Thymus (tissue), 11 donors: ENCODE measurements at regions not wholly inside any gene's neighbourhood (a gene's known extent, or its start where the extent isn't known, plus 50 kb on each side); places are given as distances from the start of the nearest gene placed in this dataset.
"Not testable (repeated sequence)": the region's sequence is repeated elsewhere in the genome, so short reads cannot be mapped to it uniquely, and the experiment has no call there.

Experiments used
- DNase-seq, 9 donors: peaks; one replicate each; pipeline ENCODE4 v3.0.0-alpha.2; 2013; ENCODE audit warnings: low spot score in 9 of 9, low read depth in 6 of 9, missing footprints in 1 of 9
- H3K27ac ChIP-seq, 2 donors: one replicate each; pipeline ENCODE4 v1.5.1; 2013; ENCODE audit warnings: control low read depth in 1 of 2, low read depth in 1 of 2, low read length in 1 of 2, mild to moderate bottlenecking in 1 of 2, moderate library complexity in 1 of 2
- H3K27me3 ChIP-seq, 2 donors: one replicate each; pipeline ENCODE4 v1.5.1; 2013; ENCODE audit warnings: low read length in 1 of 2; ENCODE audit not compliant: control insufficient read depth in 2 of 2, insufficient read depth in 1 of 2
- H3K36me3 ChIP-seq, 2 donors: one replicate each; pipeline ENCODE4 v1.5.1; 2013; ENCODE audit warnings: low read length in 1 of 2, mild to moderate bottlenecking in 1 of 2, moderate library complexity in 1 of 2; ENCODE audit not compliant: control insufficient read depth in 2 of 2, insufficient read depth in 2 of 2
- H3K4me1 ChIP-seq, 2 donors: one replicate each; pipeline ENCODE4 v1.5.1; 2013; ENCODE audit warnings: low read length in 2 of 2; ENCODE audit not compliant: control insufficient read depth in 2 of 2, insufficient read depth in 2 of 2
- H3K4me3 ChIP-seq, 2 donors: one replicate each; pipeline ENCODE4 v1.5.1; 2013; ENCODE audit warnings: low read length in 2 of 2, control low read depth in 1 of 2, mild to moderate bottlenecking in 1 of 2
- H3K9me3 ChIP-seq, 2 donors: one replicate each; pipeline ENCODE4 v1.5.1; 2013; ENCODE audit warnings: low read length in 1 of 2, mild to moderate bottlenecking in 1 of 2; ENCODE audit not compliant: control insufficient read depth in 2 of 2, insufficient read depth in 1 of 2
- WGBS: extraction: QIAGEN DNeasy Blood & Tissue Kit; methylation state at CpG from one replicate; pipeline ENCODE4 v1.1.7; 2013; 5-methylcytosine and 5-hydroxymethylcytosine counted together
- donor health status: healthy.

- Histone ChIP-seq H3K27me3 (no peaks in the 10 kb centered on the region), H3K27ac (no peak overlapping the region), H3K9me3 (no peaks in the 10 kb centered on the region), H3K36me3 (no peaks in the 10 kb centered on the region), H3K4me3 (no peak overlapping the region), H3K4me1 (no peaks in the 10 kb centered on the region)
- no peak for DNase-seq
Observed at GRCh38 chrY:12212394-12212793, 488.6 kb upstream of the USP9Y start.

GRCh38 chrY:12215564-12216022, 485.4 kb upstream of the USP9Y start:
- DNase-seq = no peak
- no peaks in the 10 kb centered on the region for H3K36me3 ChIP-seq
- no peak overlapping the region for H3K4me3 ChIP-seq
- no peak overlapping the region for H3K27ac ChIP-seq
- H3K4me1 ChIP-seq = no peaks in the 10 kb centered on the region
- H3K9me3 ChIP-seq = no peaks in the 10 kb centered on the region
- H3K27me3 ChIP-seq = no peaks in the 10 kb centered on the region

- no peak for DNase-seq
Observed at GRCh38 chrY:12230921-12231320, 470.1 kb upstream of the USP9Y start.

GRCh38 chrY:12236399-12236798, 464.6 kb upstream of the USP9Y start:
- Histone ChIP-seq H3K9me3 (no peaks in the 10 kb centered on the region), H3K4me3 (no peak overlapping the region), H3K36me3 (no peaks in the 10 kb centered on the region), H3K4me1 (no peaks in the 10 kb centered on the region), H3K27ac (no peak overlapping the region), H3K27me3 (no peaks in the 10 kb centered on the region)
- DNase-seq = no peak
- 96% methylated on average over 4 of the region's 4 CpGs for WGBS

More at GRCh38 chrY:12230921-12231320, 470.1 kb upstream of the USP9Y start:
- H3K27me3 ChIP-seq = no peaks in the 10 kb centered on the region
- 52% methylated on average over 1 of the region's 1 CpG for WGBS
- H3K9me3 ChIP-seq = no peaks in the 10 kb centered on the region
- H3K27ac ChIP-seq = no peak overlapping the region
- H3K36me3 ChIP-seq = no peaks in the 10 kb centered on the region
- no peak overlapping the region for H3K4me3 ChIP-seq
- H3K4me1 ChIP-seq = no peaks in the 10 kb centered on the region

GRCh38 chrY:12240326-12240725, 460.7 kb upstream of the USP9Y start:
- WGBS = 42% methylated on average over 2 of the region's 2 CpGs
- H3K9me3 ChIP-seq, DNase-seq, H3K27ac ChIP-seq, H3K4me1 ChIP-seq, H3K36me3 ChIP-seq, H3K4me3 ChIP-seq, H3K27me3 ChIP-seq: not testable (repeated sequence)

- no peak overlapping the region for H3K4me3 ChIP-seq
- no peak for DNase-seq
- WGBS = 50% methylated on average over 1 of the region's 1 CpG
- no peak overlapping the region for H3K27ac ChIP-seq
- no peaks in the 10 kb centered on the region for H3K36me3 ChIP-seq
- H3K9me3 ChIP-seq = no peaks in the 10 kb centered on the region
- H3K27me3 ChIP-seq = no peaks in the 10 kb centered on the region
- H3K4me1 ChIP-seq = no peaks in the 10 kb centered on the region
Observed at GRCh38 chrY:12244146-12244545, 456.9 kb upstream of the USP9Y start.

GRCh38 chrY:12253756-12254155, 447.3 kb upstream of the USP9Y start:
- Histone ChIP-seq H3K27ac (no peak overlapping the region), H3K4me3 (no peak overlapping the region), H3K36me3 (no peaks in the 10 kb centered on the region), H3K27me3 (no peaks in the 10 kb centered on the region), H3K9me3 (no peaks in the 10 kb centered on the region), H3K4me1 (no peaks in the 10 kb centered on the region)
- WGBS = 87% methylated on average over 11 of the region's 11 CpGs
- no peak for DNase-seq

GRCh38 chrY:12271162-12271561, 429.9 kb upstream of the USP9Y start:
- H3K27ac ChIP-seq = no peak overlapping the region
- WGBS = 80% methylated on average over 4 of the region's 4 CpGs
- no peaks in the 10 kb centered on the region for H3K27me3 ChIP-seq

GRCh38 chrY:12285608-12286007, 415.4 kb upstream of the USP9Y start:
- H3K9me3 ChIP-seq = no peaks in the 10 kb centered on the region
- no peak overlapping the region for H3K4me3 ChIP-seq
- no peaks in the 10 kb centered on the region for H3K4me1 ChIP-seq
- H3K36me3 ChIP-seq = no peaks in the 10 kb centered on the region
- whole genome bisulfite sequencing = 82% methylated on average over 5 of the region's 5 CpGs
- no peak for DNase-seq
- no peak overlapping the region for H3K27ac ChIP-seq
- no peaks in the 10 kb centered on the region for H3K27me3 ChIP-seq

More at GRCh38 chrY:12271162-12271561, 429.9 kb upstream of the USP9Y start:
- H3K36me3 ChIP-seq = no peaks in the 10 kb centered on the region
- no peak for DNase-seq
- no peaks in the 10 kb centered on the region for H3K9me3 ChIP-seq
- no peak overlapping the region for H3K4me3 ChIP-seq
- no peaks in the 10 kb centered on the region for H3K4me1 ChIP-seq

GRCh38 chrY:12288919-12289318, 412.1 kb upstream of the USP9Y start:
- no peaks in the 10 kb centered on the region for H3K4me1 ChIP-seq
- H3K36me3 ChIP-seq = no peaks in the 10 kb centered on the region
- no peak overlapping the region for H3K27ac ChIP-seq
- 58% methylated on average over 3 of the region's 3 CpGs for WGBS
- H3K9me3 ChIP-seq = no peaks in the 10 kb centered on the region
- no peak for DNase-seq
- no peak overlapping the region for H3K4me3 ChIP-seq
- H3K27me3 ChIP-seq = no peaks in the 10 kb centered on the region
